ENCODE measurements at regions not wholly inside any gene's neighbourhood (a gene's known extent, or its start where the extent isn't known, plus 50 kb on each side); places are given as distances from the start of the nearest gene placed in this dataset.

GRCh38 chr6:51489133-51489532 is 598.3 kb downstream of the PKHD1 start:
- Histone ChIP-seq H3K9me3 (no peaks in the 10 kb centered on the region), H3K27ac (no peak overlapping the region), H3K36me3 (no peaks in the 10 kb centered on the region), H3K4me3 (no peak overlapping the region), H3K27me3 (no peaks in the 10 kb centered on the region), H3K4me1 (no peaks in the 10 kb centered on the region)
- no peak for DNase-seq (ENCODE audit: low spot score)
- no peak for TF ChIP-seq CTCF (IDR thresholded peaks at IDR 0.05)

- H3K4me1 ChIP-seq: no peaks in the 10 kb centered on the region
- TF ChIP-seq CTCF (IDR thresholded peaks at IDR 0.05): no peak
- H3K4me3 ChIP-seq: no peak overlapping the region
- H3K9me3 ChIP-seq: no peaks in the 10 kb centered on the region
- no peaks in the 10 kb centered on the region for H3K36me3 ChIP-seq
- no peak overlapping the region for H3K27ac ChIP-seq
- H3K27me3 ChIP-seq: no peaks in the 10 kb centered on the region
- no peak for DNase-seq (ENCODE audit: low spot score)
These were observed 597.3 kb downstream of the PKHD1 start for GRCh38 chr6:51490101-51490500.

GRCh38 chr6:51494342-51494741 is 593.1 kb downstream of the PKHD1 start:
- H3K4me3 ChIP-seq: no peak overlapping the region
- no peak for DNase-seq (ENCODE audit: low spot score)
- no peaks in the 10 kb centered on the region for H3K9me3 ChIP-seq
- H3K4me1 ChIP-seq: no peaks in the 10 kb centered on the region
- TF ChIP-seq CTCF (IDR thresholded peaks at IDR 0.05): no peak
- H3K36me3 ChIP-seq: no peaks in the 10 kb centered on the region
- no peak overlapping the region for H3K27ac ChIP-seq
- no peaks in the 10 kb centered on the region for H3K27me3 ChIP-seq

GRCh38 chr6:51495096-51495495 is 592.3 kb downstream of the PKHD1 start:
- no peak overlapping the region for H3K27ac ChIP-seq
- no peak overlapping the region for H3K4me3 ChIP-seq
- H3K4me1 ChIP-seq: no peaks in the 10 kb centered on the region
- DNase-seq (ENCODE audit: low spot score): no peak
- no peaks in the 10 kb centered on the region for H3K36me3 ChIP-seq
- no peaks in the 10 kb centered on the region for H3K27me3 ChIP-seq
- no peak for TF ChIP-seq CTCF (IDR thresholded peaks at IDR 0.05)
- H3K9me3 ChIP-seq: no peaks in the 10 kb centered on the region

GRCh38 chr6:51495610-51496396 is 591.6 kb downstream of the PKHD1 start:
- H3K36me3 ChIP-seq: no peaks in the 10 kb centered on the region
- H3K9me3 ChIP-seq: no peaks in the 10 kb centered on the region

More at GRCh38 chr6:51495610-51496396, 591.6 kb downstream of the PKHD1 start:
- no peak overlapping the region for H3K4me3 ChIP-seq
- no peak overlapping the region for H3K27ac ChIP-seq
- TF ChIP-seq CTCF (IDR thresholded peaks at IDR 0.05): no peak
- DNase-seq (ENCODE audit: low spot score): no peak
- no peaks in the 10 kb centered on the region for H3K27me3 ChIP-seq
- H3K4me1 ChIP-seq: no peaks in the 10 kb centered on the region
